H1 (cell line): ENCODE measurements at regions not wholly inside any gene's neighbourhood (a gene's known extent, or its start where the extent isn't known, plus 50 kb on each side); places are given as distances from the start of the nearest gene placed in this dataset.

Source experiments
- CTCF ChIA-PET: fragments of 300-600 bp; sonication (Branson Sonifier 250); formaldehyde crosslinking; loops from one replicate; lab custom pipeline; 2021; ENCODE audit not compliant: partially characterized antibody; lab: Charles Lee
- POLR2A ChIA-PET: fragments of 300-600 bp; sonication (Branson Sonifier 250); formaldehyde crosslinking; loops from one replicate; lab custom pipeline; 2021; ENCODE audit warnings: inconsistent platforms; ENCODE audit not compliant: partially characterized antibody; lab: Charles Lee
- DNase-seq, 2 experiments: peaks; one replicate each; pipeline versions ENCODE4 v3.0.0 to v3.0.0-alpha.2; 2010 to 2022; ENCODE audit warnings: low spot score in 2 of 2, low read depth in 1 of 2, mixed read lengths in 1 of 2
- FAIRE-seq: peaks from 2 replicates; lab custom pipeline; 2011; peaks lifted over from hg19 to GRCh38; lab: Jason Lieb, UNC
- H2AFZ ChIP-seq: 2 replicates; pipeline ENCODE4 v1.8.1; 2012; ENCODE audit warnings: low read length, inconsistent platforms
- H2AK5ac ChIP-seq: 2 replicates; pipeline ENCODE4 v1.6.1; 2013; ENCODE audit warnings: low read depth, low read length
- H2BK120ac ChIP-seq: replicated peaks from 2 replicates; pipeline ENCODE3; 2013; ENCODE audit warnings: low read depth, low read length, inconsistent platforms
- H2BK12ac ChIP-seq: 2 replicates; pipeline ENCODE4 v1.6.1; 2013; ENCODE audit warnings: low read depth, low read length
- H2BK15ac ChIP-seq: 2 replicates; pipeline ENCODE4 v1.6.1; 2013; ENCODE audit warnings: low read length
- H2BK20ac ChIP-seq: 2 replicates; pipeline ENCODE4 v1.6.1; 2013; ENCODE audit warnings: low read length
- H2BK5ac ChIP-seq: 2 replicates; pipeline ENCODE4 v1.6.1; 2013; ENCODE audit warnings: low read depth, low read length
- H3K14ac ChIP-seq: 2 replicates; pipeline ENCODE4 v1.6.1; 2013; ENCODE audit warnings: inconsistent platforms; ENCODE audit not compliant: insufficient read length
- H3K18ac ChIP-seq: 2 replicates; pipeline ENCODE4 v1.6.1; 2013; ENCODE audit warnings: low read length; ENCODE audit errors: extremely low read depth
- H3K23ac ChIP-seq: 2 replicates; pipeline ENCODE4 v1.6.1; 2013; ENCODE audit warnings: inconsistent platforms; ENCODE audit not compliant: insufficient read length
- H3K23me2 ChIP-seq: 2 replicates; pipeline ENCODE4 v1.6.1; 2013; ENCODE audit warnings: low read depth, low read length
- H3K27ac ChIP-seq: 2 replicates; pipeline ENCODE4 v1.6.1; 2011; ENCODE audit warnings: low read depth, low read length, inconsistent platforms
- H3K27me3 ChIP-seq, 4 experiments: replicated peaks in 1 of 4; 1 replicate in 1 of 4; 2 replicates in 3 of 4; pipeline versions ENCODE4 v1.6.1 to v1.8.1; 2011 to 2013; ENCODE audit warnings: low read length in 3 of 4, mild to moderate bottlenecking in 3 of 4, inconsistent platforms in 2 of 4, mixed read lengths in 2 of 4, moderate library complexity in 1 of 4; ENCODE audit not compliant: control insufficient read depth in 3 of 4, insufficient read depth in 3 of 4; ENCODE audit errors: extremely low read depth in 1 of 4
- H3K36me3 ChIP-seq, 4 experiments: 2 replicates each; pipeline versions ENCODE4 v1.6.1 to v1.8.1; 2011 to 2013; ENCODE audit warnings: mild to moderate bottlenecking in 4 of 4, low read length in 3 of 4, moderate library complexity in 2 of 4, control low read depth in 1 of 4, inconsistent platforms in 1 of 4; ENCODE audit not compliant: insufficient read depth in 4 of 4, control insufficient read depth in 2 of 4
- H3K4ac ChIP-seq: replicated peaks from 2 replicates; pipeline ENCODE3; 2013; ENCODE audit warnings: low read length, low read depth, mixed read lengths, inconsistent platforms; ENCODE audit not compliant: insufficient read length
- H3K4me1 ChIP-seq, 4 experiments: replicated peaks in 1 of 4; 1 replicate in 1 of 4; 2 replicates in 3 of 4; pipeline versions ENCODE4 v1.6.1 to v1.8.1; 2011 to 2013; ENCODE audit warnings: low read length in 3 of 4, inconsistent platforms in 2 of 4, mixed read lengths in 1 of 4; ENCODE audit not compliant: insufficient read depth in 4 of 4, control insufficient read depth in 3 of 4
- H3K4me2 ChIP-seq, 2 experiments: 2 replicates each; pipeline versions ENCODE4 v1.6.1 to v1.8.1; 2011 to 2013; ENCODE audit warnings: low read depth in 2 of 2, low read length in 2 of 2, control low read depth in 1 of 2, inconsistent platforms in 1 of 2, mild to moderate bottlenecking in 1 of 2; ENCODE audit not compliant: insufficient read depth in 1 of 2
- H3K4me3 ChIP-seq, 4 experiments: fragments of 200-600, 300-600 bp in 1 of 4; sonication (generic), shearing (Covaris generic), sonication (Bioruptor Twin) in 1 of 4; 2 replicates each; pipeline versions ENCODE4 v1.5.1 to v1.8.1; 2011 to 2016; ENCODE audit warnings: low read length in 4 of 4, low read depth in 3 of 4, control low read depth in 2 of 4, inconsistent platforms in 2 of 4, mild to moderate bottlenecking in 2 of 4, mixed read lengths in 1 of 4, moderate library complexity in 1 of 4; ENCODE audit not compliant: insufficient read depth in 2 of 4; ENCODE audit errors: extremely low read depth in 1 of 4
- H3K56ac ChIP-seq: replicated peaks from 2 replicates; pipeline ENCODE3; 2013; ENCODE audit warnings: low read depth, mild to moderate bottlenecking, mixed read lengths, low read length, inconsistent platforms; ENCODE audit not compliant: insufficient read length
- H3K79me1 ChIP-seq: 2 replicates; pipeline ENCODE4 v1.6.1; 2013; ENCODE audit warnings: low read depth, low read length, control low read depth
- H3K79me2 ChIP-seq, 2 experiments: 2 replicates each; pipeline versions ENCODE4 v1.6.1 to v1.8.1; 2012 to 2013; ENCODE audit warnings: low read length in 2 of 2, mild to moderate bottlenecking in 2 of 2, inconsistent platforms in 1 of 2; ENCODE audit not compliant: insufficient read depth in 2 of 2, control insufficient read depth in 1 of 2
- H3K9ac ChIP-seq, 4 experiments: replicated peaks in 1 of 4; 1 replicate in 1 of 4; 2 replicates in 3 of 4; pipeline versions ENCODE4 v1.6.1 to v1.8.1; 2011 to 2013; ENCODE audit warnings: low read depth in 3 of 4, low read length in 3 of 4, control low read depth in 2 of 4, mild to moderate bottlenecking in 2 of 4, moderate library complexity in 2 of 4, inconsistent platforms in 1 of 4; ENCODE audit errors: extremely low read depth in 1 of 4
- H3K9me3 ChIP-seq, 2 experiments: 2 replicates each; pipeline versions ENCODE4 v1.6.1 to v1.8.1; 2012 to 2013; ENCODE audit warnings: mild to moderate bottlenecking in 2 of 2, moderate library complexity in 2 of 2, control low read depth in 1 of 2, inconsistent platforms in 1 of 2, low read depth in 1 of 2, low read length in 1 of 2, mixed read lengths in 1 of 2; ENCODE audit not compliant: insufficient read depth in 2 of 2
- H4K20me1 ChIP-seq, 2 experiments: replicated peaks in 1 of 2; 2 replicates each; pipeline versions ENCODE3 to v1.8.1; 2011 to 2013; ENCODE audit warnings: inconsistent platforms in 2 of 2, low read length in 2 of 2, mild to moderate bottlenecking in 1 of 2; ENCODE audit not compliant: insufficient read depth in 2 of 2, control insufficient read depth in 1 of 2
- H4K5ac ChIP-seq: 2 replicates; pipeline ENCODE4 v1.6.1; 2013; ENCODE audit warnings: low read length, low read depth, mixed read lengths, inconsistent platforms; ENCODE audit not compliant: insufficient read length
- H4K8ac ChIP-seq: 2 replicates; pipeline ENCODE4 v1.8.0; 2013; ENCODE audit warnings: mild to moderate bottlenecking, moderate library complexity, low read length, inconsistent platforms; ENCODE audit not compliant: insufficient read depth; ENCODE audit errors: extremely low read depth
- H4K91ac ChIP-seq: replicated peaks from 2 replicates; pipeline ENCODE3; 2013; ENCODE audit warnings: low read length, mixed read lengths, inconsistent platforms; ENCODE audit not compliant: insufficient read length
- CEBPB ChIP-seq: IDR thresholded peaks from 2 replicates; pipeline ENCODE4 v1.6.1; 2012; ENCODE audit warnings: low read depth, low read length
- CHD2 ChIP-seq: IDR thresholded peaks from 2 replicates; pipeline ENCODE4 v1.6.1; 2012; ENCODE audit warnings: low read length, improper control_type of control experiment
- EP300 ChIP-seq, 2 experiments: IDR thresholded peaks; 1 replicate in 1 of 2; 2 replicates in 1 of 2; pipeline ENCODE4 v1.6.1; 2011 to 2012; ENCODE audit warnings: low read depth in 2 of 2, low read length in 2 of 2, mild to moderate bottlenecking in 2 of 2, borderline replicate concordance in 1 of 2, inconsistent platforms in 1 of 2, moderate library complexity in 1 of 2
- EZH2 ChIP-seq: fragments of 200-600 bp; sonication (generic); IDR thresholded peaks from 2 replicates; pipeline ENCODE4 v1.7.1; 2012; ENCODE audit warnings: low read depth, mild to moderate bottlenecking, moderate library complexity, low read length, inconsistent platforms; ENCODE audit not compliant: severe bottlenecking
- JUN ChIP-seq: IDR thresholded peaks from 2 replicates; pipeline ENCODE4 v1.6.1; 2011; ENCODE audit warnings: low read depth, mild to moderate bottlenecking, improper control_type of control experiment, low read length
- JUND ChIP-seq: IDR thresholded peaks from 2 replicates; pipeline ENCODE4 v1.6.1; 2011; ENCODE audit warnings: mild to moderate bottlenecking, improper control_type of control experiment, low read length
- KDM1A ChIP-seq: fragments of 200-600, 300-600 bp; sonication (generic); IDR thresholded peaks from 2 replicates; pipeline ENCODE4 v1.7.1; 2016; ENCODE audit warnings: mild to moderate bottlenecking, low read length, borderline replicate concordance
- KDM4A ChIP-seq: IDR thresholded peaks from one replicate; pipeline ENCODE4 v1.7.1; 2012; ENCODE audit warnings: low read depth, mild to moderate bottlenecking, moderate library complexity, low read length, inconsistent platforms; ENCODE audit not compliant: severe bottlenecking
- MAFK ChIP-seq: IDR thresholded peaks from 2 replicates; pipeline ENCODE4 v1.6.1; 2012; ENCODE audit warnings: low read depth, mild to moderate bottlenecking, improper control_type of control experiment, low read length
- POLR2AphosphoS5 ChIP-seq: IDR thresholded peaks from 2 replicates; pipeline ENCODE4 v1.6.1; 2011; ENCODE audit warnings: low read depth, low read length
- RBBP5 ChIP-seq: IDR thresholded peaks from 2 replicates; pipeline ENCODE4 v1.7.1; 2012; ENCODE audit warnings: low read depth, mild to moderate bottlenecking, inconsistent platforms, low read length, moderate library complexity, borderline replicate concordance
- SP4 ChIP-seq: IDR thresholded peaks from 2 replicates; pipeline ENCODE4 v1.6.1; 2012; ENCODE audit warnings: low read length, inconsistent platforms
- SRF ChIP-seq: IDR thresholded peaks from 2 replicates; pipeline ENCODE4 v1.6.1; 2011; ENCODE audit warnings: mild to moderate bottlenecking, low read depth, low read length, moderate library complexity
- TAF1 ChIP-seq: IDR thresholded peaks from 2 replicates; pipeline ENCODE4 v1.6.1; 2011; ENCODE audit warnings: mild to moderate bottlenecking, low read depth, low read length
- TCF12 ChIP-seq: IDR thresholded peaks from 2 replicates; pipeline ENCODE4 v1.6.1; 2011; ENCODE audit warnings: low read depth, mild to moderate bottlenecking, low read length
- ZNF274 ChIP-seq: IDR thresholded peaks from 2 replicates; pipeline ENCODE4 v1.7.0; 2012; ENCODE audit warnings: low read length, borderline replicate concordance; ENCODE audit errors: extremely low read depth
- TF ChIP-seq, protein P1 (sequence below): IDR thresholded peaks from 2 replicates; pipeline ENCODE4 v1.6.1; 2011; ENCODE audit warnings: low read depth, mild to moderate bottlenecking, low read length; ENCODE audit not compliant: insufficient read depth

DNA sequence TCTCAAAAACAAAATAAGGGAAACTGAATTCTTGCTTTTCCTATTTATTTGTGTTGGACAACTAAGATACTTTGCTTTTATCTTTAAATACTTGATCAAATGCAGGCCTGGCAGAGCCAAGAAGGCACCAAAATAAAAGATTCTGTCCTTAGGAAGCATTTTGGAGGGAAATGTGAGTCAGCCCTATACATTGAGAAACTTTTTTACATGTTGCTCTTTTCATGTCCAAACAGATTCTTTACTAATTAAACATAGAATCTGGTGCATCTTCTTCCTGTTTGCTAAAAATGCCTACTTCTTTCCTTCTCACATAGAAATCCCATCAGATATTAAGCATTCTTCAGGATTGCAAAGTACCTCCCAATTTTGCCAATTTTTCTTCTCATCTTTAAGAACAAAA, 1160.4 kb downstream of the EFNA5 start:
- Histone ChIP-seq H3K23me2 (no peaks in the 10 kb centered on the region), H3K4ac (no peak overlapping the region), H3K56ac (peak overlapping the region; percentile 52), H4K91ac (no peak overlapping the region), H3K4me1 (no peaks in the 10 kb centered on the region), H4K8ac (no peak overlapping the region), H2BK20ac (no peak overlapping the region), H3K79me2 (no peaks in the 10 kb centered on the region), H3K9me3 (no peaks in the 10 kb centered on the region), H2BK5ac (no peak overlapping the region), H3K27me3 (no peaks in the 10 kb centered on the region), H4K5ac (no peak overlapping the region), H2BK12ac (no peak overlapping the region), H3K27ac (no peak overlapping the region), H3K23ac (no peak overlapping the region), H3K36me3 (no peaks in the 10 kb centered on the region), H3K79me1 (no peaks in the 10 kb centered on the region), H3K4me3 (no peak overlapping the region), H3K14ac (no peak overlapping the region), H2AK5ac (no peak overlapping the region), H2AFZ (no peak overlapping the region), H3K18ac (no peak overlapping the region), H2BK15ac (no peak overlapping the region), H3K9ac (no peak overlapping the region), H4K20me1 (no peaks in the 10 kb centered on the region), H2BK120ac (no peak overlapping the region), H3K4me2 (no peak overlapping the region)
- TF ChIP-seq TCF12 (no peak), KDM1A (no peak), SRF (no peak), SP4 (no peak), EP300 (IDR thresholded peaks at IDR 0.05; ENCODE audit: borderline replicate concordance in 1 of 2, low read depth in 2 of 2, low read length in 2 of 2) (no peak), JUN (no peak), POLR2AphosphoS5 (no peak), KDM4A (no peak), RBBP5 (no peak), JUND (no peak), CHD2 (no peak), MAFK (no peak), ZNF274 (no peak), EZH2 (no peak), CEBPB (no peak), TAF1 (no peak)
- TF ChIP-seq, protein P1, sequence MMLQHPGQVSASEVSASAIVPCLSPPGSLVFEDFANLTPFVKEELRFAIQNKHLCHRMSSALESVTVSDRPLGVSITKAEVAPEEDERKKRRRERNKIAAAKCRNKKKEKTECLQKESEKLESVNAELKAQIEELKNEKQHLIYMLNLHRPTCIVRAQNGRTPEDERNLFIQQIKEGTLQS, result no peak
- ChIA-PET CTCF (no interaction called here), POLR2A (no interaction called here)
- FAIRE-seq (no peak), DNase-seq (no peak)
